NCI-H446 treated with DMSO at 0.1 percent for 48 hours (cell line): ENCODE measurements at regions not wholly inside any gene's neighbourhood (a gene's known extent, or its start where the extent isn't known, plus 50 kb on each side); places are given as distances from the start of the nearest gene placed in this dataset.
"Not testable (repeated sequence)": the region's sequence is repeated elsewhere in the genome, so short reads cannot be mapped to it uniquely, and the experiment has no call there.

ENCODE experiments used
- DNase-seq: peaks from one replicate; lab custom pipeline; 2025; lab: John Stamatoyannopoulos, UW

GRCh38 chr13:23086968-23087623, 93.7 kb upstream of the SGCG start:
- DNase-seq = no peak

- DNase-seq = no peak
Observed at GRCh38 chr13:23087880-23088279, 92.9 kb upstream of the SGCG start.

GRCh38 chr13:23098161-23098907, 82.4 kb upstream of the SGCG start:
- DNase-seq = no peak

- DNase-seq = no peak
Observed at GRCh38 chr13:23105051-23105450, 75.7 kb upstream of the SGCG start.

- no peak for DNase-seq
Observed at GRCh38 chr13:23107665-23108064, 73.1 kb upstream of the SGCG start.

GRCh38 chr13:23119131-23119530, 61.6 kb upstream of the SGCG start:
- no peak for DNase-seq

- DNase-seq = not testable (repeated sequence)
Observed at GRCh38 chr13:23127540-23127939, 53.2 kb upstream of the SGCG start.

- DNase-seq = no peak
Observed at GRCh38 chr13:23129331-23129730, 51.4 kb upstream of the SGCG start.
